ENCODE measurements at regions not wholly inside any gene's neighbourhood (a gene's known extent, or its start where the extent isn't known, plus 50 kb on each side); places are given as distances from the start of the nearest gene placed in this dataset.

DNA sequence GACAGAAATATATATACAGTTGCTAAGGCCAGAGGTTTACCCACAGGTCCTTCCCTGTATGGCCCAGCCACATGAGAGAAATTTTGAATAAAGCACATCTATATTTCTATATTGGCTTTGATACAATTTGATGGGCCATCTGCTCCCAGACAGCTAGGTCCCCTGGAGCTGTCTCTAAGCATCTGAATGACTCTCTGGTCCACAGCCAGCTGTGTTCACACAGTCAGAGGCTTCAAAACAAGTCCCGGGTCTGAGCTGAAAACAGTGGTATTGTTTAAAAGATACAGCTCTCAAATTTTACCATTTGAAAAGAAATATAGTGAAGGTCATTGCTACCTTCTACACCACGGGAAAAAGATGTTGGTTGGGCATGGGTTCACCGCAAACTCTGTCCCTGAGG, 161.1 kb downstream of the SLC35B3 start:
- H3K4me3 ChIP-seq (replicated peaks in 1 of 3; ENCODE audit: low read depth in 2 of 3, low read length in 3 of 3): no peak overlapping the region
- TF ChIP-seq, protein P1, sequence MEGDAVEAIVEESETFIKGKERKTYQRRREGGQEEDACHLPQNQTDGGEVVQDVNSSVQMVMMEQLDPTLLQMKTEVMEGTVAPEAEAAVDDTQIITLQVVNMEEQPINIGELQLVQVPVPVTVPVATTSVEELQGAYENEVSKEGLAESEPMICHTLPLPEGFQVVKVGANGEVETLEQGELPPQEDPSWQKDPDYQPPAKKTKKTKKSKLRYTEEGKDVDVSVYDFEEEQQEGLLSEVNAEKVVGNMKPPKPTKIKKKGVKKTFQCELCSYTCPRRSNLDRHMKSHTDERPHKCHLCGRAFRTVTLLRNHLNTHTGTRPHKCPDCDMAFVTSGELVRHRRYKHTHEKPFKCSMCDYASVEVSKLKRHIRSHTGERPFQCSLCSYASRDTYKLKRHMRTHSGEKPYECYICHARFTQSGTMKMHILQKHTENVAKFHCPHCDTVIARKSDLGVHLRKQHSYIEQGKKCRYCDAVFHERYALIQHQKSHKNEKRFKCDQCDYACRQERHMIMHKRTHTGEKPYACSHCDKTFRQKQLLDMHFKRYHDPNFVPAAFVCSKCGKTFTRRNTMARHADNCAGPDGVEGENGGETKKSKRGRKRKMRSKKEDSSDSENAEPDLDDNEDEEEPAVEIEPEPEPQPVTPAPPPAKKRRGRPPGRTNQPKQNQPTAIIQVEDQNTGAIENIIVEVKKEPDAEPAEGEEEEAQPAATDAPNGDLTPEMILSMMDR (IDR thresholded peaks at IDR 0.05): no peak

DNA sequence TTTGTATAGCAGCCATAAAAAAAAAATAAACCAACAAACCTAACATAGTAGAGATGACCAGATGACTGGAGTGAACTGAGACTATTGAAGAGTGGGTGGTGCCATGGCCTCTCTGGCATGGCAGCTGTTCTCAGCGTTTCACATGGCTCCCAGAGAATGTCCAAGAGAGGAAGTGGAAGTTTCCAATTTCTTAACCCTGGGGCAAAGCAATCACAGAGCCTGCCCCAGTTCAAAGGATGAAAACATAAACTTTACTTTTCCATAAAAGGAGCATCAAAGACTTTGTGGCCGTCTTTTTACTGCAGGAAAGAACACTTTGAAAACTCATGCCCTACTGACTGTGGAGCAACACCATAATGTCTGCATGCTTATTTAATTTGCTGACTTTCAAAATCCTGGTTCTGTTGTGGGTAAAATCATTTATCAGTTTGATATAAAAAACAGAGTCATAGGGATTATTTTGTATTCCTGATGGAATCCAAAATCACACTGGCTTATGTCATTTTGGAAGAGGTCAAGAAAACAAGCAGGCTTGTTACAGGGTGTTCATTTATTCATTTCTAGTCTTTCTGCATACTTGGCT, 165.4 kb downstream of the SLC35B3 start:
- intact Hi-C loops (cut with micrococcal nuclease): no loop called here
- DNase-seq: no peak
- Mint-ChIP-seq H3K27me3 (ENCODE audit: low read depth in 3 of 3) (peaks cover 0 to 6% (median 2%) of the 10 kb centered on the region in 3 donors), H3K4me1 (no peaks in the 10 kb centered on the region), H3K4me3 (no peak overlapping the region), H3K9me3 (peaks cover 0 to 14% (median 4%) of the 10 kb centered on the region in 7 donors), H3K36me3 (no peaks in the 10 kb centered on the region), H3K27ac (no peak overlapping the region)
- no peaks in the 10 kb centered on the region for H3K4me1 ChIP-seq (ENCODE audit: control insufficient read depth in 1 of 2, insufficient read depth in 2 of 2, low read length in 2 of 2)
- no peaks in the 10 kb centered on the region for H3K27me3 ChIP-seq (ENCODE audit: control insufficient read depth in 2 of 2, insufficient read depth in 2 of 2, low read length in 2 of 2)
- no peaks in the 10 kb centered on the region for H3K9me3 ChIP-seq (replicated peaks in 1 of 2; ENCODE audit: control insufficient read depth in 1 of 2, insufficient read depth in 1 of 2, low read length in 2 of 2)
- no peaks in the 10 kb centered on the region for H3K79me2 ChIP-seq (ENCODE audit: insufficient read depth, low read length)
- H3K4me2 ChIP-seq (replicated peaks; ENCODE audit: extremely low read depth, low read length, poor library complexity, severe bottlenecking): no peak overlapping the region
- H2AFZ ChIP-seq (ENCODE audit: insufficient read depth, low read depth, low read length, poor library complexity, severe bottlenecking): no peak overlapping the region
- H3K9ac ChIP-seq (ENCODE audit: insufficient read depth, low read length, poor library complexity, severe bottlenecking): no peak overlapping the region
- H3K27ac ChIP-seq (ENCODE audit: low read depth in 1 of 2, low read length in 2 of 2): no peak overlapping the region
- H4K20me1 ChIP-seq (ENCODE audit: insufficient read depth, low read length): no peaks in the 10 kb centered on the region
- TF ChIP-seq, protein P1 (IDR thresholded peaks at IDR 0.05): no peak
- WGBS (ENCODE audit: insufficient coverage): no CpG with 5 or more reads among the region's 2 CpGs
- no peaks in the 10 kb centered on the region for H3K36me3 ChIP-seq (replicated peaks in 1 of 2; ENCODE audit: control insufficient read depth in 1 of 2, insufficient read depth in 2 of 2, low read length in 2 of 2)
- no peak overlapping the region for H3K4me3 ChIP-seq (replicated peaks in 1 of 3; ENCODE audit: low read depth in 2 of 3, low read length in 3 of 3)

More for the DNA sequence above, 161.1 kb downstream of the SLC35B3 start:
- Histone ChIP-seq H3K27me3 (ENCODE audit: control insufficient read depth in 2 of 2, insufficient read depth in 2 of 2, low read length in 2 of 2) (no peaks in the 10 kb centered on the region), H3K4me1 (ENCODE audit: control insufficient read depth in 1 of 2, insufficient read depth in 2 of 2, low read length in 2 of 2) (no peaks in the 10 kb centered on the region), H3K79me2 (ENCODE audit: insufficient read depth, low read length) (no peaks in the 10 kb centered on the region), H2AFZ (ENCODE audit: insufficient read depth, low read depth, low read length, poor library complexity, severe bottlenecking) (no peak overlapping the region), H4K20me1 (ENCODE audit: insufficient read depth, low read length) (no peaks in the 10 kb centered on the region), H3K27ac (ENCODE audit: low read depth in 1 of 2, low read length in 2 of 2) (no peak overlapping the region), H3K9me3 (replicated peaks in 1 of 2; ENCODE audit: control insufficient read depth in 1 of 2, insufficient read depth in 1 of 2, low read length in 2 of 2) (no peaks in the 10 kb centered on the region), H3K36me3 (replicated peaks in 1 of 2; ENCODE audit: control insufficient read depth in 1 of 2, insufficient read depth in 2 of 2, low read length in 2 of 2) (no peaks in the 10 kb centered on the region), H3K9ac (ENCODE audit: insufficient read depth, low read length, poor library complexity, severe bottlenecking) (no peak overlapping the region), H3K4me2 (replicated peaks; ENCODE audit: extremely low read depth, low read length, poor library complexity, severe bottlenecking) (no peak overlapping the region)
- Mint-ChIP-seq H3K4me3 (no peak overlapping the region), H3K27me3 (ENCODE audit: low read depth in 3 of 3) (peaks cover 0 to 7% (median 2%) of the 10 kb centered on the region in 3 donors), H3K27ac (no peak overlapping the region), H3K36me3 (no peaks in the 10 kb centered on the region), H3K4me1 (no peaks in the 10 kb centered on the region), H3K9me3 (peaks cover 0 to 8% (median 0%) of the 10 kb centered on the region in 7 donors)
- 40% methylated on average over 1 of the region's 3 CpGs for WGBS (ENCODE audit: insufficient coverage)
- no peak for DNase-seq
- intact Hi-C loops (cut with micrococcal nuclease): no loop called here
